Heart left ventricle (tissue), 16 donors: ENCODE measurements at regions not wholly inside any gene's neighbourhood (a gene's known extent, or its start where the extent isn't known, plus 50 kb on each side); places are given as distances from the start of the nearest gene placed in this dataset.

Source experiments
- ATAC-seq, 4 donors: fragments of 200-7000 bp; cut with Tn5 transposase; one replicate each; pipeline ENCODE4 v1.9.1; 2020 to 2022; ENCODE audit warnings: moderate library complexity in 4 of 4, mild to moderate bottlenecking in 3 of 4, moderate number of reproducible peaks in 1 of 4
- DNase-seq, 5 donors: peaks; one replicate each; pipeline ENCODE4 v3.0.0-alpha.2; 2020
- H3K27ac ChIP-seq, 12 donors: fragments of 200-600 bp; sonication (generic) in 4 of 12; one replicate each; pipeline versions ENCODE4 v1.5.0 to v1.8.0; 2016 to 2022; ENCODE audit warnings: mild to moderate bottlenecking in 2 of 12
- H3K27me3 ChIP-seq, 9 donors: fragments of 200-600 bp; sonication (generic) in 2 of 9; one replicate each; pipeline versions ENCODE4 v1.5.1 to v1.8.0; 2016 to 2022; ENCODE audit warnings: mild to moderate bottlenecking in 3 of 9
- H3K36me3 ChIP-seq, 9 donors: fragments of 200-600 bp; sonication (generic) in 2 of 9; one replicate each; pipeline versions ENCODE4 v1.5.0 to v1.8.0; 2018 to 2022; ENCODE audit warnings: mild to moderate bottlenecking in 2 of 9
- H3K4me1 ChIP-seq, 12 donors: fragments of 200-600 bp; sonication (generic) in 4 of 12; one replicate each; pipeline versions ENCODE4 v1.5.0 to v1.8.0; 2016 to 2022; ENCODE audit warnings: mild to moderate bottlenecking in 3 of 12
- H3K4me3 ChIP-seq, 12 donors: fragments of 200-600 bp; sonication (generic) in 4 of 12; one replicate each; pipeline versions ENCODE4 v1.5.0 to v1.8.0; 2017 to 2022; ENCODE audit warnings: mild to moderate bottlenecking in 9 of 12, moderate library complexity in 4 of 12
- H3K9me3 ChIP-seq, 12 donors: fragments of 200-600 bp; sonication (generic) in 4 of 12; one replicate each; pipeline versions ENCODE4 v1.5.0 to v1.8.0; 2016 to 2022; ENCODE audit warnings: mild to moderate bottlenecking in 1 of 12
- POLR2A ChIP-seq, 2 donors: fragments of 450-650 bp; IDR thresholded peaks; one replicate each; pipeline ENCODE4 v1.6.1; 2017; ENCODE audit warnings: antibody characterized with exemption in 2 of 2, mild to moderate bottlenecking in 2 of 2, moderate library complexity in 2 of 2
- WGBS, 4 donors: extraction: QIAGEN DNeasy Blood & Tissue Kit in 2 of 4; methylation state at CpG; one replicate each; pipeline versions ENCODE4 v1.1.5 to v1.1.7; 2013 to 2018; 5-methylcytosine and 5-hydroxymethylcytosine counted together
- intact Hi-C, 10 donors: fragments of 100-400 bp; cut with DNase I; formaldehyde crosslinking; loops; one replicate each; pipeline versions ENCODE4 v1.11.1 to v1.14.2; 2022
- TF ChIP-seq, protein P1 (sequence below), 12 donors: fragments of 200-600 bp; sonication (generic) in 4 of 12; IDR thresholded peaks; one replicate each; pipeline versions ENCODE4 v1.5.0 to v1.8.0; 2018 to 2022; ENCODE audit warnings: antibody characterized with exemption in 12 of 12, mild to moderate bottlenecking in 5 of 12
- donor health status: ischemic (EF 13 %, LVEDD 7.1; RV severe dilation, severe dysfunction).
- donor health status: healthy with polysubstance abuse.
- donor health status: DM: no; HTN: yes; CAD: no.
- donor health status: DM: no; HTN: no; CAD: no.
- donor health status: ischemic (EF 25% LVEDD 6.9; RV normal size, moderate dysfunction).
- donor health status: ischemic (EF 25% LVEDD 5.7; RV mildly dilated, moderate dysfunction).
- donor health status: healthy.
- donor health status: DM: yes; HTN: yes; CAD: no.
- donor health status: ischemic (EF 35%, LVEDD 5.7; RV mildly dilated, moderate dysfunction).
- donor health status: nonischemic (EF 11% LVEDD 7.7; RV severe dilation, severe dysfunction).
- donor health status: DM: yes; HTN: yes; CAD: no.
- donor health status: PGD.
- donor health status: ischemic (EF 29% LVEDD 5.4; RV normal size, mild dysfunction).
- donor health status: nonischemic (EF 23%, LVEDD 6.1; RV moderate dilation, normal function).

DNA sequence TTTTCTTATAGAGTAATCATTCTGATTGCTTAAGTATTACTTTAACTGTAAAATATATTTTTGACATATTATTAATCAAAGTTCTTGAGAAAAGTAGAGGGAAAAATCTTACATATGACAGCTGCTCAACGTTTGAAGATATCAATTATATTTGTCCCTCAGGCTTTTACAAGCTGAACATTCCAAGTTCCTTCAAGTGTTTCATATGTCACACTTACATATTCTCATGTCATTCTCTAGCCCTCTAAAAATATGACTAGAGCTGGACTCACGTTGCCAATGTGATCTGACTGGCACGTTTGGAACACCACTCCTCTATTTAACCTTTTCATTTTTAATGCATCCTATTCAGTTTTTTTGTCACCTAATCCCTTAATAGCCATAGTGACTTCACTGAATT lies 492.9 kb downstream of the PCDH18 start:
- TF ChIP-seq POLR2A (IDR thresholded peaks at IDR 0.05) = no peak
- Histone ChIP-seq H3K27ac (no peak overlapping the region), H3K9me3 (no peaks in the 10 kb centered on the region), H3K36me3 (no peaks in the 10 kb centered on the region), H3K4me1 (no peaks in the 10 kb centered on the region), H3K27me3 (no peaks in the 10 kb centered on the region), H3K4me3 (no peak overlapping the region)
- ATAC-seq (no peak), DNase-seq (no peak)
- 10 to 20% (median 17%) methylated on average over 3 of the region's 3 CpGs for WGBS, 4 donors
- intact Hi-C loops = no loop called here

DNA sequence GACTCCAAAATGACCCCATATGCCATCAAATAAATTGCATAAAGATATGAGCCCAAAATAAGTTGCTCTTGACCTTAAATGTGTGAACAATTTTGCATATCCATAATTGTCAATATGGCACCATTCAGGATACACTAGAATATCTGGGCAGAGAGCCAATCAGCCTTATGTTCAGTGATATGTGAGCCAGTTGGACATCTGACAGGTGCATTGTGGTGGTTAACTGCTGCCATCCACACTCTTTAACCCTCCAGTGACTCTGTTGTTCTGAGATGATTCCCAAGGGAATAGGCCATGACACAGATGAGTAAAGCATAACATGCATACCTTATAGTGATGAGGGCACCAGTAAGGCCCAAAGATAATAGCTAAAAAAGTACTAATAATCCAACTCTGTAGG lies 500.1 kb downstream of the PCDH18 start:
- intact Hi-C loops = no loop called here
- no peak for ATAC-seq
- Histone ChIP-seq H3K27me3 (no peaks in the 10 kb centered on the region), H3K27ac (no peak overlapping the region), H3K9me3 (peaks cover 0 to 3% (median 0%) of the 10 kb centered on the region in 12 donors), H3K36me3 (no peaks in the 10 kb centered on the region), H3K4me1 (no peaks in the 10 kb centered on the region), H3K4me3 (no peak overlapping the region)
- TF ChIP-seq, protein P1, sequence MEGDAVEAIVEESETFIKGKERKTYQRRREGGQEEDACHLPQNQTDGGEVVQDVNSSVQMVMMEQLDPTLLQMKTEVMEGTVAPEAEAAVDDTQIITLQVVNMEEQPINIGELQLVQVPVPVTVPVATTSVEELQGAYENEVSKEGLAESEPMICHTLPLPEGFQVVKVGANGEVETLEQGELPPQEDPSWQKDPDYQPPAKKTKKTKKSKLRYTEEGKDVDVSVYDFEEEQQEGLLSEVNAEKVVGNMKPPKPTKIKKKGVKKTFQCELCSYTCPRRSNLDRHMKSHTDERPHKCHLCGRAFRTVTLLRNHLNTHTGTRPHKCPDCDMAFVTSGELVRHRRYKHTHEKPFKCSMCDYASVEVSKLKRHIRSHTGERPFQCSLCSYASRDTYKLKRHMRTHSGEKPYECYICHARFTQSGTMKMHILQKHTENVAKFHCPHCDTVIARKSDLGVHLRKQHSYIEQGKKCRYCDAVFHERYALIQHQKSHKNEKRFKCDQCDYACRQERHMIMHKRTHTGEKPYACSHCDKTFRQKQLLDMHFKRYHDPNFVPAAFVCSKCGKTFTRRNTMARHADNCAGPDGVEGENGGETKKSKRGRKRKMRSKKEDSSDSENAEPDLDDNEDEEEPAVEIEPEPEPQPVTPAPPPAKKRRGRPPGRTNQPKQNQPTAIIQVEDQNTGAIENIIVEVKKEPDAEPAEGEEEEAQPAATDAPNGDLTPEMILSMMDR (IDR thresholded peaks at IDR 0.05) = no peak
- no peak for TF ChIP-seq POLR2A (IDR thresholded peaks at IDR 0.05)
- no peak for DNase-seq

DNA sequence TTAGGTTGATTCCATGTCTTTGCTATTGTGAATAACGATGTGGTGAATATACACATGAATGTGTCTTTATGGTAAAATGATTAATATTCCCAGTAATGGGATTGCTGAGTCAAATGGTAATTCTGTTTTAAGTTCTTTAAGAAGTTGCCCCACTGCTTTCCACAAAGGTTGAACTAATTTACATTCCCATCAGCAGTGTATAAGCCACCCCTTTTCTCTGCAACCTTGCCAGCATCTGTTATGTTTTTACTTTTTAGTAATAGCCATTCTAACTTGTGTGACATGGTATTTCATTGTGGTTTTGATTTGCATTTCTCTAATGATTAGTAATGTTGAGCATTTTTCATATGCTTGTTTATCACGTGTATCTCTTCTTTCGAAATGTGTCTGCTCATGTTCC lies 503.3 kb downstream of the PCDH18 start:
- 61 to 84% (median 75%) methylated on average over 3 of the region's 3 CpGs for WGBS, 4 donors
- DNase-seq = no peak
- intact Hi-C loops = no loop called here

DNA sequence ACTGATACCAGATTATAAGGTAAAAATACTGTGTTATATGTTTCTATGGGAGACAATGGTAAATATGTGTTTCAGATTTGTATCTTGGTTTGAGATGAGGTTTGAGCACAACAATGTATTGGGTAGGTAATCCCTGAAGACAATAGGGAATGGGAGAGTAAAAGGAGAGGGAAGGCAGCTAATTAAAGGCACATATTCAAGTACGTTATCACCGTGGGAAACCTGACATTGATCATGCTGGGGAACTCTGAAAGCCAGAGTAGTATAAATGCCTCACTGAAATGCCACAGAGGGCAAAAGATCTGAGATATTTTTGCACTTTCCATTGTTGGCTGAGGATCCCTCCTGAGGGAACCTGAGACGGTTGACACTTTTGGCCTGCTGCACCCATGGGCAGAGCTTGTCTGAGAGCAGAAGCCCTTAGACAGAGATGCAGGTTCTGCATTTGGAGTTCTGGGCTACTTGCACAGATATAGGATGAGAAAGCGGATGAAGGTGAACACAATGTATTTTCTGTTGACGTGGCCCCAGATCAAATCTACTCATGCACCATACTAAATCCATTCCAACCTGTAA lies 506.7 kb downstream of the PCDH18 start:
- intact Hi-C loops = no loop called here
- no peaks in the 10 kb centered on the region for H3K9me3 ChIP-seq

More for the DNA sequence above, 503.3 kb downstream of the PCDH18 start:
- H3K27ac ChIP-seq = no peak overlapping the region
- no peak for ATAC-seq
- no peaks in the 10 kb centered on the region for H3K27me3 ChIP-seq
- H3K9me3 ChIP-seq = peaks cover 0 to 3% (median 0%) of the 10 kb centered on the region in 12 donors
- no peaks in the 10 kb centered on the region for H3K36me3 ChIP-seq
- H3K4me1 ChIP-seq = no peaks in the 10 kb centered on the region
- no peak overlapping the region for H3K4me3 ChIP-seq
- no peak for TF ChIP-seq POLR2A (IDR thresholded peaks at IDR 0.05)
- TF ChIP-seq, protein P1 (IDR thresholded peaks at IDR 0.05) = no peak

More for the DNA sequence above, 506.7 kb downstream of the PCDH18 start:
- TF ChIP-seq, protein P1 (IDR thresholded peaks at IDR 0.05) = no peak
- no peak for TF ChIP-seq POLR2A (IDR thresholded peaks at IDR 0.05)
- Histone ChIP-seq H3K4me3 (no peak overlapping the region), H3K27ac (no peak overlapping the region), H3K4me1 (no peaks in the 10 kb centered on the region), H3K27me3 (no peaks in the 10 kb centered on the region), H3K36me3 (no peaks in the 10 kb centered on the region)
- no peak for ATAC-seq
- DNase-seq = no peak
- WGBS, 4 donors = 67 to 70% (median 69%) methylated on average over 5 of the region's 5 CpGs
